HCT116 (cell line): ENCODE measurements at regions not wholly inside any gene's neighbourhood (a gene's known extent, or its start where the extent isn't known, plus 50 kb on each side); places are given as distances from the start of the nearest gene placed in this dataset.

Experiments used
- CEBPB ChIP-seq: IDR thresholded peaks from 2 replicates; pipeline ENCODE4 v1.6.1; 2012; ENCODE audit warnings: low read depth
- ELF1 ChIP-seq: IDR thresholded peaks from 2 replicates; pipeline ENCODE4 v1.6.1; 2012; ENCODE audit warnings: low read depth, borderline replicate concordance
- JUND ChIP-seq: IDR thresholded peaks from 2 replicates; pipeline ENCODE4 v1.6.1; 2012
- POLR2A ChIP-seq: IDR thresholded peaks from 2 replicates; pipeline ENCODE4 v1.7.0; 2011; ENCODE audit warnings: borderline replicate concordance; ENCODE audit not compliant: insufficient read depth, insufficient read length; ENCODE audit errors: extremely low read depth
- POLR2AphosphoS5 ChIP-seq: IDR thresholded peaks from 2 replicates; pipeline ENCODE4 v1.6.1; 2011; ENCODE audit warnings: mild to moderate bottlenecking, low read depth, low read length, moderate library complexity
- SIN3A ChIP-seq: IDR thresholded peaks from 2 replicates; pipeline ENCODE4 v1.6.1; 2012; ENCODE audit warnings: low read depth
- SRF ChIP-seq: IDR thresholded peaks from 2 replicates; pipeline ENCODE4 v1.6.1; 2012; ENCODE audit warnings: low read depth
- TCF7L2 ChIP-seq: IDR thresholded peaks from 2 replicates; pipeline ENCODE4 v1.7.0; 2011; ENCODE audit warnings: borderline replicate concordance, inconsistent platforms; ENCODE audit not compliant: insufficient read depth, insufficient read length; ENCODE audit errors: extremely low read depth
- ZNF274 ChIP-seq: fragments of 200-500 bp; sonication (Bioruptor generic); IDR thresholded peaks from 2 replicates; pipeline ENCODE4 v1.6.1; 2014; ENCODE audit warnings: mild to moderate bottlenecking, low read depth, low read length, inconsistent platforms
- TF ChIP-seq, protein P1 (sequence below): IDR thresholded peaks from 2 replicates; pipeline ENCODE4 v1.6.1; 2012; ENCODE audit warnings: low read depth
- TF ChIP-seq, protein P2 (sequence below), 3 experiments: fragments of 200-600 bp in 1 of 3; sonication (generic) in 1 of 3; IDR thresholded peaks in 2 of 3; conservative IDR thresholded peaks in 1 of 3; 2 replicates each; pipeline ENCODE4 v1.5.1; 2012 to 2017; ENCODE audit warnings: low read depth in 2 of 3, low read length in 2 of 3, antibody characterized with exemption in 1 of 3, borderline replicate concordance in 1 of 3, control low read depth in 1 of 3, mild to moderate bottlenecking in 1 of 3, mixed read lengths in 1 of 3, mixed run types in 1 of 3, moderate library complexity in 1 of 3; ENCODE audit not compliant: insufficient read depth in 1 of 3
- TF ChIP-seq, protein P3 (sequence below): IDR thresholded peaks from 2 replicates; pipeline ENCODE4 v1.6.1; 2011; ENCODE audit warnings: mild to moderate bottlenecking, low read length, moderate library complexity; ENCODE audit not compliant: insufficient replicate concordance; ENCODE audit errors: extremely low read depth

DNA sequence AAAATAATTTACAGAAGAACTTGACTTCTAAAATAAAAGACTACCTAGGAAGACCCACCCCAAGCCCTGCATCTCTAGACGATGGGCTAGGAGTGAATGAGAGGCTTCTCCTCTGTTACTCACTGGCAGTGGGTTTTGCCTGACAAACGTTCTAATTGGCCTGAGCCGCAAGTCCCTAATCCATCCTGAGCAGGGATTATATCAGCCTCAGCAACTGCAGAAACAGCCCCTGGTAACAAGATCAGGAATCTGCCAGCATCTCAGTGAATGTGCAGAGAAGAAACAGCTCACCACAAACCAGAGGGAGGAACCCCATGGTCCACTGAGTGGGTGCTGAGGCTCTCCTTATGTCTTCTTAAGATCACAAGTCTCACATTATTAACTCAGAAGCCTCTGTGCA, 240.6 kb downstream of the BRINP2 start:
- TF ChIP-seq, protein P1, sequence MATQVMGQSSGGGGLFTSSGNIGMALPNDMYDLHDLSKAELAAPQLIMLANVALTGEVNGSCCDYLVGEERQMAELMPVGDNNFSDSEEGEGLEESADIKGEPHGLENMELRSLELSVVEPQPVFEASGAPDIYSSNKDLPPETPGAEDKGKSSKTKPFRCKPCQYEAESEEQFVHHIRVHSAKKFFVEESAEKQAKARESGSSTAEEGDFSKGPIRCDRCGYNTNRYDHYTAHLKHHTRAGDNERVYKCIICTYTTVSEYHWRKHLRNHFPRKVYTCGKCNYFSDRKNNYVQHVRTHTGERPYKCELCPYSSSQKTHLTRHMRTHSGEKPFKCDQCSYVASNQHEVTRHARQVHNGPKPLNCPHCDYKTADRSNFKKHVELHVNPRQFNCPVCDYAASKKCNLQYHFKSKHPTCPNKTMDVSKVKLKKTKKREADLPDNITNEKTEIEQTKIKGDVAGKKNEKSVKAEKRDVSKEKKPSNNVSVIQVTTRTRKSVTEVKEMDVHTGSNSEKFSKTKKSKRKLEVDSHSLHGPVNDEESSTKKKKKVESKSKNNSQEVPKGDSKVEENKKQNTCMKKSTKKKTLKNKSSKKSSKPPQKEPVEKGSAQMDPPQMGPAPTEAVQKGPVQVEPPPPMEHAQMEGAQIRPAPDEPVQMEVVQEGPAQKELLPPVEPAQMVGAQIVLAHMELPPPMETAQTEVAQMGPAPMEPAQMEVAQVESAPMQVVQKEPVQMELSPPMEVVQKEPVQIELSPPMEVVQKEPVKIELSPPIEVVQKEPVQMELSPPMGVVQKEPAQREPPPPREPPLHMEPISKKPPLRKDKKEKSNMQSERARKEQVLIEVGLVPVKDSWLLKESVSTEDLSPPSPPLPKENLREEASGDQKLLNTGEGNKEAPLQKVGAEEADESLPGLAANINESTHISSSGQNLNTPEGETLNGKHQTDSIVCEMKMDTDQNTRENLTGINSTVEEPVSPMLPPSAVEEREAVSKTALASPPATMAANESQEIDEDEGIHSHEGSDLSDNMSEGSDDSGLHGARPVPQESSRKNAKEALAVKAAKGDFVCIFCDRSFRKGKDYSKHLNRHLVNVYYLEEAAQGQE: no peak
- TF ChIP-seq, protein P2, sequence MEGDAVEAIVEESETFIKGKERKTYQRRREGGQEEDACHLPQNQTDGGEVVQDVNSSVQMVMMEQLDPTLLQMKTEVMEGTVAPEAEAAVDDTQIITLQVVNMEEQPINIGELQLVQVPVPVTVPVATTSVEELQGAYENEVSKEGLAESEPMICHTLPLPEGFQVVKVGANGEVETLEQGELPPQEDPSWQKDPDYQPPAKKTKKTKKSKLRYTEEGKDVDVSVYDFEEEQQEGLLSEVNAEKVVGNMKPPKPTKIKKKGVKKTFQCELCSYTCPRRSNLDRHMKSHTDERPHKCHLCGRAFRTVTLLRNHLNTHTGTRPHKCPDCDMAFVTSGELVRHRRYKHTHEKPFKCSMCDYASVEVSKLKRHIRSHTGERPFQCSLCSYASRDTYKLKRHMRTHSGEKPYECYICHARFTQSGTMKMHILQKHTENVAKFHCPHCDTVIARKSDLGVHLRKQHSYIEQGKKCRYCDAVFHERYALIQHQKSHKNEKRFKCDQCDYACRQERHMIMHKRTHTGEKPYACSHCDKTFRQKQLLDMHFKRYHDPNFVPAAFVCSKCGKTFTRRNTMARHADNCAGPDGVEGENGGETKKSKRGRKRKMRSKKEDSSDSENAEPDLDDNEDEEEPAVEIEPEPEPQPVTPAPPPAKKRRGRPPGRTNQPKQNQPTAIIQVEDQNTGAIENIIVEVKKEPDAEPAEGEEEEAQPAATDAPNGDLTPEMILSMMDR (IDR thresholded peaks at IDR 0.05 in 2 of 3, conservative IDR thresholded peaks at IDR 0.05 in 1 of 3; ENCODE audit: borderline replicate concordance in 1 of 3, insufficient read depth in 1 of 3, low read depth in 2 of 3, low read length in 2 of 3): no peak
- TF ChIP-seq CEBPB (no peak), ZNF274 (no peak), POLR2AphosphoS5 (no peak), SRF (no peak), POLR2A (no peak), ELF1 (no peak), JUND (no peak), TCF7L2 (no peak), SIN3A (no peak)
- TF ChIP-seq, protein P3, sequence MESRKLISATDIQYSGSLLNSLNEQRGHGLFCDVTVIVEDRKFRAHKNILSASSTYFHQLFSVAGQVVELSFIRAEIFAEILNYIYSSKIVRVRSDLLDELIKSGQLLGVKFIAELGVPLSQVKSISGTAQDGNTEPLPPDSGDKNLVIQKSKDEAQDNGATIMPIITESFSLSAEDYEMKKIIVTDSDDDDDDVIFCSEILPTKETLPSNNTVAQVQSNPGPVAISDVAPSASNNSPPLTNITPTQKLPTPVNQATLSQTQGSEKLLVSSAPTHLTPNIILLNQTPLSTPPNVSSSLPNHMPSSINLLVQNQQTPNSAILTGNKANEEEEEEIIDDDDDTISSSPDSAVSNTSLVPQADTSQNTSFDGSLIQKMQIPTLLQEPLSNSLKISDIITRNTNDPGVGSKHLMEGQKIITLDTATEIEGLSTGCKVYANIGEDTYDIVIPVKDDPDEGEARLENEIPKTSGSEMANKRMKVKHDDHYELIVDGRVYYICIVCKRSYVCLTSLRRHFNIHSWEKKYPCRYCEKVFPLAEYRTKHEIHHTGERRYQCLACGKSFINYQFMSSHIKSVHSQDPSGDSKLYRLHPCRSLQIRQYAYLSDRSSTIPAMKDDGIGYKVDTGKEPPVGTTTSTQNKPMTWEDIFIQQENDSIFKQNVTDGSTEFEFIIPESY: no peak
